ENCODE measurements at regions not wholly inside any gene's neighbourhood (a gene's known extent, or its start where the extent isn't known, plus 50 kb on each side); places are given as distances from the start of the nearest gene placed in this dataset.

DNA sequence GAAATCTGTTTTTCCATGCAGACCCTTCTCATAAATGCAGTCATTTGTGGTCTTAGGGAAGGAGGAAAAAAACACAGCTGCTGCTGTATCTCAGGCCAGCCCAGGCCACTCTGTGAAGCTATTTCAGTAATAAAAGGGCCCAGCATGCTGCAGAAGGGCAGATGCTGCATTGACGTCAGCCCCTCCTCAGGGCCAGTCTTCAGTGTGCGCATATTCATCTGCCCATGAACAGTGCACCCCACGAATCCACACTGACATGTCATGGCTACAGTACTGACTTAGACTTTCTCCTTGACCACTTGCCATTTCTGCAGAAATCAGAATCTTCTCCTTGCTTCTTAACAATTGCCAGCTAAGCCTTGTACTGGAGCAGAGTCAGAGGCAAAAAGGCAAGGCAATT is 304.7 kb downstream of the GABRG2 start:
- H3K4me3 ChIP-seq: no peak overlapping the region
- H3K27me3 ChIP-seq: no peaks in the 10 kb centered on the region
- 61% methylated on average over 3 of the region's 3 CpGs for WGBS
- H3K27ac ChIP-seq: no peak overlapping the region
- peaks cover 5% of the 10 kb centered on the region for H3K9me3 ChIP-seq
- DNase-seq (ENCODE audit: low spot score in 2 of 2): no peak
- no peak for TF ChIP-seq POLR2AphosphoS5 (IDR thresholded peaks at IDR 0.05)
- TF ChIP-seq, protein P1, sequence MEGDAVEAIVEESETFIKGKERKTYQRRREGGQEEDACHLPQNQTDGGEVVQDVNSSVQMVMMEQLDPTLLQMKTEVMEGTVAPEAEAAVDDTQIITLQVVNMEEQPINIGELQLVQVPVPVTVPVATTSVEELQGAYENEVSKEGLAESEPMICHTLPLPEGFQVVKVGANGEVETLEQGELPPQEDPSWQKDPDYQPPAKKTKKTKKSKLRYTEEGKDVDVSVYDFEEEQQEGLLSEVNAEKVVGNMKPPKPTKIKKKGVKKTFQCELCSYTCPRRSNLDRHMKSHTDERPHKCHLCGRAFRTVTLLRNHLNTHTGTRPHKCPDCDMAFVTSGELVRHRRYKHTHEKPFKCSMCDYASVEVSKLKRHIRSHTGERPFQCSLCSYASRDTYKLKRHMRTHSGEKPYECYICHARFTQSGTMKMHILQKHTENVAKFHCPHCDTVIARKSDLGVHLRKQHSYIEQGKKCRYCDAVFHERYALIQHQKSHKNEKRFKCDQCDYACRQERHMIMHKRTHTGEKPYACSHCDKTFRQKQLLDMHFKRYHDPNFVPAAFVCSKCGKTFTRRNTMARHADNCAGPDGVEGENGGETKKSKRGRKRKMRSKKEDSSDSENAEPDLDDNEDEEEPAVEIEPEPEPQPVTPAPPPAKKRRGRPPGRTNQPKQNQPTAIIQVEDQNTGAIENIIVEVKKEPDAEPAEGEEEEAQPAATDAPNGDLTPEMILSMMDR (IDR thresholded peaks at IDR 0.05): no peak
- no peak for TF ChIP-seq POLR2A (IDR thresholded peaks at IDR 0.05)
- TF ChIP-seq EP300 (IDR thresholded peaks at IDR 0.05): no peak
- H3K36me3 ChIP-seq: no peaks in the 10 kb centered on the region
- H3K4me1 ChIP-seq: no peaks in the 10 kb centered on the region

DNA sequence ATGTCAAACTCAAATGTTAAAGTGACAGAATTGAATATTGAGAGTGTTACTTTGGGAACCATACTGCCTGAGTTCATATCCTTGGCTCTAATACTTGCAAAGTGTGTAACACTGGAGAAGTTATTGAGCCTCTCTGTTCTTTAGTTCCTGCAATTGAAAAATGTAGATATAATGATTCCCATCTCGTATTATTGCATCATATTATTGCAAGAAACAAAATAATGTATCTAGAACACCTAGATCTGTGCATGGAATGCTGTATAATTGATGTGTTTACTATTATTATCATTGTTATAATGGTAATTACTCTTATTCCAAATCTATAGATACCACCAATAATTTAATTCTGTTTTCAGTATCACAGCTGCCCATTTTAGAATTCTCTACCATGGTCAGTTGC is 310.3 kb downstream of the GABRG2 start:
- Histone ChIP-seq H3K9me3 (no peaks in the 10 kb centered on the region), H3K27me3 (no peaks in the 10 kb centered on the region), H3K4me1 (no peaks in the 10 kb centered on the region), H3K36me3 (no peaks in the 10 kb centered on the region), H3K27ac (no peak overlapping the region), H3K4me3 (no peak overlapping the region)
- DNase-seq (ENCODE audit: low spot score in 2 of 2): no peak
- 45% methylated on average over 1 of the region's 1 CpG for WGBS
- TF ChIP-seq, protein P1 (IDR thresholded peaks at IDR 0.05): no peak

DNA sequence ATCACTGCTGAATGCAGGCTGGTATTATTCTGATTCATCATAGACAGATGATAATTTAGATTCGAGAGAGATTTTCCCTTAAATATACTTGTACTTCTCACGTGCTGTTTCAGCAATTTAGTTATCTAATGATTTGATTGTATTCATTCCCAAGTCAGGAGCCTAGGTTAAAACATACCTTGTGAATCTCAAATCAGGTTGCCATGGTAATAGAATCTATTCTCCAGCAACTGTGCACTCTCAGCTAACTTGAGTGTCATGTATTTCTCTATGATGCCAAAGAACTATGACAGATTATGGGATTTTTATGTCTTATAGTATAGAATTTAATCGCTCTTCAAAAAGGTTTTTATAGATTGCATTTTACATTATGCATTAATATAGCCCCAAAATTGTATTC is 315.3 kb downstream of the GABRG2 start:
- Histone ChIP-seq H3K36me3 (no peaks in the 10 kb centered on the region), H3K9me3 (no peaks in the 10 kb centered on the region), H3K27me3 (no peaks in the 10 kb centered on the region), H3K4me3 (no peak overlapping the region), H3K27ac (no peak overlapping the region), H3K4me1 (no peaks in the 10 kb centered on the region)
- TF ChIP-seq POLR2A (IDR thresholded peaks at IDR 0.05) (no peak), EP300 (IDR thresholded peaks at IDR 0.05) (no peak), POLR2AphosphoS5 (IDR thresholded peaks at IDR 0.05) (no peak)
- TF ChIP-seq, protein P1 (IDR thresholded peaks at IDR 0.05): no peak
- DNase-seq (ENCODE audit: low spot score in 2 of 2): no peak
- WGBS: 65% methylated on average over 3 of the region's 3 CpGs

DNA sequence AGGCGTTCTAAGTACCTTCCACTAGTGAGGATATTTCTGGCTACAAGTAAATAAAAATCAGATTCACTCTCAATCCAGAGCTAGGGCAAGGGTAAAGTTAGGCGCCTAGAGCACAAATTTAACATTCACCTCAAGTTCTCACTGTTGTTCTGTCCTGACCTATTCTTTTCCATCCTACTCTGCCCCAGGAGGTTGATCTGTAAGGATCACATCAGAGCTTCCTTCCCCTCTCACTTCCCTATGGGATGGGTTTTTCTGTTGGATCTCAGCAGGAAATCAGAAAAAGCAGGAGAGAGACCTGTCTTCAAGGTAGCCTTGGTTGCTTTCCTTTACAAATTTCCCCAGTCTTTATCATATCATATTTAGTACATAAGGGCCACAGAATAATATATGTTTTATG is 316.7 kb downstream of the GABRG2 start:
- Histone ChIP-seq H3K4me1 (no peaks in the 10 kb centered on the region), H3K27me3 (no peaks in the 10 kb centered on the region), H3K27ac (no peak overlapping the region), H3K36me3 (no peaks in the 10 kb centered on the region), H3K4me3 (no peak overlapping the region), H3K9me3 (no peaks in the 10 kb centered on the region)
- TF ChIP-seq POLR2A (IDR thresholded peaks at IDR 0.05): no peak
- TF ChIP-seq EP300 (IDR thresholded peaks at IDR 0.05): no peak
- TF ChIP-seq, protein P1 (IDR thresholded peaks at IDR 0.05): no peak
- no peak for TF ChIP-seq POLR2AphosphoS5 (IDR thresholded peaks at IDR 0.05)
- 61% methylated on average over 2 of the region's 2 CpGs for WGBS
- DNase-seq (ENCODE audit: low spot score in 2 of 2): no peak

DNA sequence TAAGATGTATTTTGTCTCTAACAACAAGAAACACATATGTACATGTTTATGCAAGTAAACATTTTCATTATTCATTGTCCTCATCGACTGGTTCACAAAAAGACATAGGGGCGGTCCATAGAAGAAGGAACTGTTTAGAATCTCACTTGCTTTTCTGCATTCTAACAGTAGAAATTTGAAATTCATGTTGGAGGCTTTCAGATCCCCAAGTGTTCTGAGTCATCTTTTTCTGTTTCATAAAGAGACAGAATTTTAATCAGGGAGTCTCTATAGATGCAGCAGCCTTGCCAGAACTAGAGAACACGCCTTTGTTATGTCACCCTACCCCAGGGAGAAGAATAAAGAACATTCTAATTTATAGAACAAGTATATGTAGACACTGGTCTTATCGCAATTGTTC is 324.3 kb downstream of the GABRG2 start:
- Histone ChIP-seq H3K9me3 (peaks cover 8% of the 10 kb centered on the region), H3K27ac (no peak overlapping the region), H3K27me3 (no peaks in the 10 kb centered on the region), H3K36me3 (no peaks in the 10 kb centered on the region), H3K4me1 (no peaks in the 10 kb centered on the region), H3K4me3 (no peak overlapping the region)
- TF ChIP-seq POLR2A (IDR thresholded peaks at IDR 0.05) (no peak), POLR2AphosphoS5 (IDR thresholded peaks at IDR 0.05) (no peak), EP300 (IDR thresholded peaks at IDR 0.05) (no peak)
- TF ChIP-seq, protein P1 (IDR thresholded peaks at IDR 0.05): no peak
- WGBS: 75% methylated on average over 4 of the region's 4 CpGs
- DNase-seq (ENCODE audit: low spot score in 2 of 2): no peak
